ENCODE measurements at regions not wholly inside any gene's neighbourhood (a gene's known extent, or its start where the extent isn't known, plus 50 kb on each side); places are given as distances from the start of the nearest gene placed in this dataset.

GRCh38 chr18:25895518-25895917 is 194.9 kb downstream of the SS18 start (continued):
- TF ChIP-seq CREB1 (CRISPR knock-in tag; IDR thresholded peaks at IDR 0.05; ENCODE audit: low read depth) (no peak), REST (IDR thresholded peaks at IDR 0.05; ENCODE audit: unreplicated experiment) (no peak), JUNB (IDR thresholded peaks at IDR 0.05; ENCODE audit: unreplicated experiment) (no peak)

DNA sequence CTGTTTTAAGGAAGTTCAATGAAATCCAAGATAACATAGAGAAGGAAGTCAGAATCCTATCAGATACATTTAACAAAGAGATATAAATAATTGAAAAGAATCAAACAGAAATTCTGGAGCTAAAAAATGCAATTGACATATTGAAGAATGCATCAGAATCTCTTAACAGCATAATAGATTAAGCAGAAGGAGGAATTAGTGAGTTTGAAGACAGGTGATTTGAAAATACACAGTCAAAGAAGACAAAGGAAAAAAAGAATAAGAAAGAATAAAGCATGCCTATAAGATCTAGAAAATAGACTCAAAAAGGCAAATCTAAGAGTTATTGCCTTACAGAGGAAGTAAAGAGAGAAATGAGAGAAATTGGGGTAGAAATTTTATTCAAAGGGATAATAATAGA is 204.1 kb downstream of the SS18 start:
- Mint-ChIP-seq H3K27me3 (ENCODE audit: insufficient read depth, low read depth, poor library complexity) (peaks cover 5% of the 10 kb centered on the region), H3K36me3 (ENCODE audit: low read depth) (no peaks in the 10 kb centered on the region; the same call in 2 of the 3 replicates)

More for the DNA sequence above, 204.1 kb downstream of the SS18 start:
- no peaks in the 10 kb centered on the region for H3K4me1 ChIP-seq (ENCODE audit: insufficient read depth)
- peaks cover 5% of the 10 kb centered on the region; the same call in 2 of the 3 replicates for H3K9me3 Mint-ChIP-seq
- H3K4me3 Mint-ChIP-seq = no peak overlapping the region
- H3K27ac ChIP-seq (ENCODE audit: low read depth) = no peak overlapping the region
- H3K36me3 ChIP-seq (ENCODE audit: insufficient read depth) = no peaks in the 10 kb centered on the region
- no peak for ATAC-seq
- H3K9me2 ChIP-seq (ENCODE audit: insufficient read depth) = no peaks in the 10 kb centered on the region
- no peaks in the 10 kb centered on the region for H3K27me3 ChIP-seq (ENCODE audit: insufficient read depth)
- no peak overlapping the region for H3K4me2 ChIP-seq
- TF ChIP-seq NANOG (IDR thresholded peaks at IDR 0.05; ENCODE audit: borderline replicate concordance) = no peak
- TF ChIP-seq ZNF462 (CRISPR knock-in tag; IDR thresholded peaks at IDR 0.05) = no peak
- TF ChIP-seq EZH2 (IDR thresholded peaks at IDR 0.05; ENCODE audit: low read depth, unreplicated experiment) = no peak
- no peaks in the 10 kb centered on the region for H3K79me2 ChIP-seq (replicated peaks; ENCODE audit: insufficient read depth)
- DNase-seq (ENCODE audit: low spot score) = no peak
- H2AFZ ChIP-seq = no peak overlapping the region
- no peak overlapping the region for H3K27ac Mint-ChIP-seq
- H3F3A ChIP-seq (replicated peaks; ENCODE audit: low read depth) = no peaks in the 10 kb centered on the region
- no peaks in the 10 kb centered on the region for H4K20me1 ChIP-seq (replicated peaks; ENCODE audit: insufficient read depth)
- no peak overlapping the region for H3K4me3 ChIP-seq
- peaks cover 10% of the 10 kb centered on the region for H3K4me1 Mint-ChIP-seq

Measured in GM23338 (cell line).